Effector CD4-positive, alpha-beta T cell (primary cell): ENCODE measurements at regions not wholly inside any gene's neighbourhood (a gene's known extent, or its start where the extent isn't known, plus 50 kb on each side); places are given as distances from the start of the nearest gene placed in this dataset.
"Not testable (repeated sequence)": the region's sequence is repeated elsewhere in the genome, so short reads cannot be mapped to it uniquely, and the experiment has no call there.

Experiments
- DNase-seq: peaks from one replicate; pipeline ENCODE4 v3.0.0-alpha.2; 2020

DNA sequence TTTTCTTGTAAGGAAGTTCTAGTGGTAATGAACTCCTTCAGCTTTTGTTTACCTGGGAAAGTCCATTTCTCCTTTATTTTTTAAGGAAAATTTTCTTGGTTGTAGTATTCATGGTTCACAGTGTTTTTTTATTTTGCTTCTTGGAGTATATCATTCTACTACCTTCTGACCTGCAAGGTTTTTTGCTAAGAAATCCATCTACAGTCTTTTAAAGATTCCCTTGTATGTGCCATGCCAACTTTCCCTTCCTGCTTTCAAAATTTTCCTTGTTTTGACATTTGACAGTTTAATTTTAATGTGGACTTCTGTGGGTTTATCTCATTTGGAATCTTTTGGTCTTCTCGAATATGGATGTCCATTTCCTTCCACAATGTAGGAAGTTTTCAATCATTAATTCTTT is 855.6 kb downstream of the TBC1D32 start:
- DNase-seq, result no peak

DNA sequence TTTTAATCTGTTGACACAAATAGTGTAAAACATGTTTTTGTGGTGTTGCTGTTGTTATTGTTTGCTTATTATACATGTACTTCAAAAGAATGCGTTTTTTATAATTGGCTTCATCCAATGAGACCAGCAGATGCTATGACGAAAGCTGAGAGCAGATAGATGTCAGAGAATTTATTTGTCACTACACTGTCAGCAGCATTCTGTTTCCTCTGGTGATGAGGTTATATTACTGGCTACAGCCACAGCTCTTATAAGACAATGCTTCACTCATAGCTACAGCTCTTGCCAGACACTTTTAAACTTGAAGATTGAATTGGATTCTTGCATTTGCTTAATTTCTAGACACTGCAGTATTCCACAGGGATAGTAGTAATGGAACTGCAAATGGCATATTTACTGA is 860.5 kb downstream of the TBC1D32 start:
- no peak for DNase-seq

DNA sequence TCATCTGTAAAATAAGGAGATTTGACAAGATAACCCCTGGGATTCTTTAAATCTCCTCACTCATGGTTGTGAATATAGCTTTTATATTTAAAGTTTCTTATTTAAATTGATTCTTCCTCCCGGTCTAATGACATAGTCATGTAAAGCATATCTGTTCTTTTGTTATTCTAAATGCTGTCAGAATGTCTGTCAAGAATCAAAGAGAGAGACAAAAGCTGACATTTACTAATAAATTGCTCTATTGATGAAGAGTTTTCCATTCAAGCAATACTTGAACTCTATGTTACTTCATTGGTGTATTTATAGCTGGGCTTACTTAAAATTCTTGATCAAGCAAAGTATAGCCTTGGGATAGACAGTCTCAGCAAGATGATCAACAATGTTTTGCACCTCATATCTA is 865.8 kb downstream of the TBC1D32 start:
- DNase-seq, result no peak

DNA sequence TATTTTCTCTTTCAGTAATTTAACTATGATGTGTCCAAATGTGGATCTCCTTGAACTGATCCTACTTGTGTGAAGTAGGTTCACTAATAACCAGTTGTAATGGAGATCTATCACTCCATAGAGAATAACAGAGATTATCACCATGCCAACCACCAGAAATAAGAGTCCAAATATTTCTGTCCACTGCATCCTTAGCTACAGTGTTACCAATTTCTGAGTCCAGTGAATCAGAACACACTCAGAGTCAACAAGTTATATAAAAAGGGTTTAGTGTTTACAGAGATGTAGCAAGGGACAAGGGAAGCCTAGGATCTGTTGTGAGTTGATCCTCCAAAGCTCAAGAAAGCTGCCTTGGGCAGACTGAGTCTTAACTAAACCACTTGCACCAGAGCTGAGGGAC is 882.8 kb downstream of the TBC1D32 start:
- no peak for DNase-seq

DNA sequence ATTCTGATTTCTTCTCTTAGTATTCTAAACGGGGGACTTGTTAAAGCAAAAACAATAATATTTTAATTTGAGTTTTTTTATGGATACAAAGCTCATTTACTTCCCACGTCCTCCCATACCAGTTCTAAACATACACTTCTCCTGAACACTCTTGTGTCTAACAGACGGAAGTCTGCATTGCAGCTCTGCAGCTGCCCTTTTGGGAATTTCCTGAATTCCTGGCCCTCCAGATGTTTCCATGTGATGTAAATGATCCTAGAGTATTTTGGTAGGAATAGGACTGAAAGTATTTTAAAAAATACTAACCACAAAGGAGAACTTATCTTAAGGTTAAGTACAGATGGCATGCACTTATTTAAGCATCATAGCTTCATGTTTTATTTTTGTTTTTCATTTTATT is 886.7 kb downstream of the TBC1D32 start:
- no peak for DNase-seq

DNA sequence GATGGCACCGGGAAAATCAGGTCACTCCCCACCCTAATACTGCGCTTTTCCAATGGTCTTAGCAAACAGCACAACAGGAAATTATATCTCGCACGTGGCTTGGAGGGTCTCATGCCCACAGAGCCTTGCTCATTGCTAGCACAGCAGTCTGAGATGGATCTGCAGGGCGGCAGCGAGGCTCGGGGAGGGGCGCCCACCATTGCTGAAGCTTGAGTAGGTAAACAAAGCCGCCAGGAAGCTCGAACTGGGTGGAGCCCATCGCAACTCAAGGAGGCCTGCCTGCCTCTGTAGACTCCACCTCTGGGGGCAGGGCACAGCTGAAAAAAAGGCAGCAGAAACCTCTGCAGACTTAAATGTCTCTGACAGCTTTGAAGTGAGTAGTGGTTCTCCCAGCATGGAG is 901.4 kb downstream of the TBC1D32 start:
- not testable (repeated sequence) for DNase-seq

DNA sequence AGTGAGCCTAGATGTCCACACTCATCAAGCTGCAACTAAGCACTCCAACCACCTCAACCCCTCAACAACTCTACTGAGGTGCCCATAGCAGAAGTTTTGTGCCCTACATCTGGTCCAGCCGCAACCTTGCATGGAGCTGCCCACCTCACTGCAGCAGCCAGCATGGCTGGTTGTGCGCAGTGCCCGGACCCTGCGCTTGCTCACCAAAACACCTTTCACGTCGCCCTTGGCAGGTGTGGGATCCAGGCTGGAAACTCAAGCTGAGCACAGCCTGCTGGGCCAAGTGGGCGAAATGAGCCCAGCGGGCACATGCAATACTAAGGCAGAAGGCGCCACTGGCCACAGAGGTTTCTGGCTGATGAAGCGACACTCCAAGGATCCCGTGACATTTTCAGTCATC is 902.4 kb downstream of the TBC1D32 start:
- no peak for DNase-seq

DNA sequence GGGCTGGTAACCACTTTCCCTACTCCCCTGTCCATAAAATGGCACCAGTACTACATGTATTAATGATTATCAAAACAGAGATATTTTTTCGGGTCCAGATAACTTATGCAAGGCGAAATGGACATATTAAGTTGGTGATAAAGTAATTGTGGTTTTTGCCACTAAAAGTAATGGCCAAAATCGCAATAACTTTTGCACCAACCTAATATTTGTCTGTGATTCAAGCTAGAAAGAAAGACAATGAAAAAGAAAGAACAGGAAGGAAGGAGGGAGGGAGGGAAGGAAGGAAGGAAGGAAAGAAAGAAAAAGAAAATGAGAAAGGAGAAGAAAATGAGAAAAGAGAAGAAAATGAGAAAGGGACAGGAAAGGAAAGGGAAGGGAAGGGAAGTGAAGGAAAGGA is 922.9 kb downstream of the TBC1D32 start:
- no peak for DNase-seq

DNA sequence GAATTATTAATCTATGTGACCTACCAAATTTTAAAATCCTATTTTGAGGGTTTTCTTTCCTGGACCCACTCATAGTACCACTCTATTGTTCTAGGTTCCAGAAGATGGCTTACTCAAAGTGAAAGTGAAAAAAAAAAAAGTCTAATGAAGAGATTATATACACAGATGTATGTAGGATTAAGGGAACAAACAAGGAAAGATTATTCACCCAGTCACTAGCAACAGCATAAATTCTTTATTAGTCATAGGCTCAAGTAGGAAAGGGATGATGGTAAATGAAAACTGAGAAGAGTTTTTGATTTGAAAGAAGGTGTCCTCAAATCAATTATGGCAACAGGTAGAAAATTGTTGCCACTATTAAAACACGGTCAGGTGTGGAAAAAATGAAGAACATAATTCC is 923.7 kb downstream of the TBC1D32 start:
- DNase-seq, result no peak

DNA sequence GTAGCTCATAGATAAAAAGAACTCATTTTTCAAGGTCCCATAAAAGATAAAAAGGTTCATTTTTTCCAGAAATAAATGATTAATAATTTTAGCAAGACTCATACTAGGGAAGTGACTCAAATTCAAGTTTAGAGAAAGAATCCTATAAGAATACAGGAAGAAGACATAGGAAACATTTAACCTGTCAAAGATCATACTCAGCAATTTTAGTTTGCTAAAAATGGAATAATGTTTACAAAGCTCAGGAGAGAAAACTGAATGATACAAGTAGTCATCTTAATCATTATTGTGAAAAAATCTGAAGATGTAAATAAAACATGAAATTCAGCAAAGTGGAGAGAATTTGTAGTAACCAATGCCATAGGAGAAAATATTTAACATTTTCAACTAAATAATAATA is 926.6 kb downstream of the TBC1D32 start:
- no peak for DNase-seq

DNA sequence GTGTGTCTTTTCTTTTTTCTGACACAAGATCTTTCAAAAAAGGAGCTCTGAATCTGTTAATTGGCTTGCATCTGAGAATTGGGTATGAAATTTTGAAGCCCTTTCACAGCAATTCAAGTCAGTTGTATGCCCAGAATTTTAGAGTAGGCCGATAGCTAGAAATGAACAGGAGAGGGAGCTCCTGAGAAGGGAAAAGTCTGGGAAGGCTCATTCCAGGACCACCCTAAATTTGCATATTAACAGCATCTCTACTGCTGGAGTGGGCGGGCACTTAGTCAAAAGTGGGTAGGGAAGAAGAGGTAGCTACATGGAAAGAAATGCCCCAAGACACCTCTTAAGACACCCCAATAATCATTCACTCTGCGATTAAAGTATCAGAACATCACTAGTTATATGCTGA is 928.3 kb downstream of the TBC1D32 start:
- DNase-seq, result no peak

DNA sequence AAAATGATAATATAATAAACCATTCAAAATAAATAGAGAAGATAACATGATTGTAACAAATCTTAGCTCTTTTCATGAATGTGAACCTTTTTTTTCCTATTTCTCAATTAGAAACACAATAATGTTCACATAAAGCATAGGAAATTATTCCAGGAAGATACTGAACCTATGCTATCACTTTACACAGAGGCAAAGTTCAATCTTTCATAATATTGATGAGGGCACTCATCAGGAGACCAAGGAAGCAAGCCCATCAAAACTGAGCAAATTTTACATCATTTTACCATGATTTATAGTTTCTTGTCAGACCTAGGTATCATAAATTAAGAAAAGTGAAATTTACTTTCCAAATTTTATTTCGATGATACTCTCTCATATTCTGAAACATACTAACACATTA is 938.5 kb downstream of the TBC1D32 start:
- DNase-seq, result no peak

DNA sequence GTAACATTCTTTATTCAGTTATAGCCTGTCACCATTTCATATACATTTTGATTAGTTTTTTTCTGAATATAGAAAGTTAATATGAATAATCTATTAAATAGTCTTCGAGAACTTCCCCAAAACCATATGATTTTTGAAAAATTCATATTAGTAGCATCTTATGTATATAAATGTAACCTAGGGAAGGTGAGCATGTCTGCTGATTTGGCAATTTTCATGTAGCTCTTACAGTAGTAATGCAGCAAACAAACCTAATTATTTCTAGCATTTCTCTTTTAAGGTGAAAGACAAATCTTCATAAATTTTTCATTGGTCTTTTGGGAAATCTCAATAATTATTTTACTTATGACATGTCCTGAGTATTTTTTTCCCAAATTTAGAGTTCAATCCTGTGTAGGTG is 939.0 kb downstream of the TBC1D32 start:
- DNase-seq, result no peak

DNA sequence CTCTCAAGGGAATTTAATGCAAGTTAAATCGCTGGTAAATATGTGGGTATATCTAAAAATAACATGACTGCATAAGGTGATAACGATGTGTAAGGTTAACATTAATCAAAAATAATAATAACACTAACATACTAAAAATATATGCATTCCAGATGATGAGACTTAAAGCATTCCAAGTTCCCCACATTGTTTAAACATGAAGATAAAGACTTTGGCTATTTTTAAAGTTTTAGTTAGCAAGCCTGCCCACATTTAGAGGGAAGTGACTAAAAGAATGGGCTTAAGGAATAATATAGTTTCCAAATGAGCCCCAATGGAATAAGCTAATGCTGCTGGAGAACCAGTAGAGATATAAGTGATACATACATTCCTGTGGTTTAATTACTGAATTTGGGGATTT is 941.3 kb downstream of the TBC1D32 start:
- no peak for DNase-seq

DNA sequence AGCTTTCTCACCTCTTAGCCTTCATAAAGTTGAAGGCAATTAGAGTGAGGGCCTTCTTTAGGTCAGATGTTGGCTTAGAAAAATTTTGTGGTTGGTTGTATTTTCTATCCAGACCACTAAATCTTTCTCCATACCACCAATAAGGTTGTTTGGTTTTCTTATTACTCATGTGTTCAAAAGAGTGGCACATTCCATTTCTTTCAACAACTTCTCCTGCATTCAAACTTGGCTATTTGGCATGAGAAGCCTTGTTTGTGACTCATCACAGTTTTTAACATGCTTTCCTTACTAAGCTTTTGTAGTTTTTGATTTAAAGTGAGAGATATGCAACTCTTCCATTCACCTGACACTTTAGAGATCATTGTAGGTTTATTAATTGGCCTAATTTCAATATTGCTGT is 949.6 kb downstream of the TBC1D32 start:
- no peak for DNase-seq

DNA sequence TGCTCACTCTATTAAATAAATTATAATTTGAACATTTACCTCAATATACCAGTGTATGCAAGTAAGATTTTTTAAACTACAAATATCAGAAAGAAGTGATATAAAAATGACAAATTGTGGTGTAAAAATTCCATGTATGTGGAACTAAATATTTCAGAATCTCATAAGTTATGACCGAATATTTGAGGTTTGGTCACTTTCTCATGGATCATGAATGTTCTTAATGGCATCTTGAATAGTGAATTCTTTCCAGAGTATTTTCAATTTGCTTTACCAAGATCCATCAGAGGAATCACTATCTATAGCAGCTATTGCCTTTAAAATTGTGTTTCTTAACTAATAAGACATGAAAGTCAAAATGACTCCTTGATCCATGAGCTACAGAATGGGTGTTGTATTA is 950.6 kb downstream of the TBC1D32 start:
- no peak for DNase-seq

DNA sequence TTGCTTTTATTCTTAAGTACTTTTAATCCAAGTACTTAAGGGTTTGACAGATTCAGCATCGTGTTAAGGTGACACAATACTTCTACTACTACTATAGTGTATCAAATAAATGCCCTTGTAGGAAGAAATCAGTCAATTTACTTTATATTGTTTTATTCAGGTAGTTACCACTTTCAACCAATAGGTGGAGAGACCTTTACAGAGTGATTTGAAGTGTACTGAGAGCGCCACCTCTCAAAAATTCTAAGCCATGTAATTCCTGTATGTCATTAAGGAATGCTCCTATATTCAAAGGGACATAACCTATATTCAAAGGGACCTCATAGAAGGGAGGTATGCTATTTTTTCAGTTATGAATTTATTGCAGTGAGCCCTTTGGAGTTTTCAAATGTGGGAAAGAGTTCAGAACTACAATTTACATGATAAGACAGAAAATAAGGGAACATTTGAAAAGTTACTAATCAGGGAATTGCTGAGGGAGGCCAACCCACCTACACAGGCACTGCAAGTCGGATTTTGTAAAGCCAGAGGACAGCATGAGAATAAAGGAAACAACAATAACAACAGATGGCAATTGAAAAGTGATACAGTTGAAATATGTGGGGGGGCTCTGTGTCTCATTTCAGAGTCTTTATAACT is 955.6 kb downstream of the TBC1D32 start:
- DNase-seq, result no peak

DNA sequence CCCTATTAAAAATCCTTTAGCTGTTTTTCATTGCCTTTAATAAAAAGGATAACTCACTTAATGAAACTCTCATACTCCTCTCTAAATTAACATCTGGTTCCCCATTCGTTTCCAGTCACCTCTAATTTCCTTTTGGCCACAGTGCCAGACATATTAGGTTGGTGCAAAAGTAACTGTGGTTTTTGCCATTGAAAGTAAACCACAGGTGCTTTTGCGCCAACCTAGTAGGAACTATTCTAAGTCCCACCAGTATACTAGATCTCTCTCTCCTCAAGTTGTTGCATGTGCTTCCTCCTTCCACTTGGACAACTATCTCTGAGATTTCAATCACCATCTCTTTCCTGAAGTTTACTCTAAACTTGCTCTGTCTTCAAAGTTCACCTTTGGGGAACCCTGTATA is 961.1 kb downstream of the TBC1D32 start:
- DNase-seq, result no peak

DNA sequence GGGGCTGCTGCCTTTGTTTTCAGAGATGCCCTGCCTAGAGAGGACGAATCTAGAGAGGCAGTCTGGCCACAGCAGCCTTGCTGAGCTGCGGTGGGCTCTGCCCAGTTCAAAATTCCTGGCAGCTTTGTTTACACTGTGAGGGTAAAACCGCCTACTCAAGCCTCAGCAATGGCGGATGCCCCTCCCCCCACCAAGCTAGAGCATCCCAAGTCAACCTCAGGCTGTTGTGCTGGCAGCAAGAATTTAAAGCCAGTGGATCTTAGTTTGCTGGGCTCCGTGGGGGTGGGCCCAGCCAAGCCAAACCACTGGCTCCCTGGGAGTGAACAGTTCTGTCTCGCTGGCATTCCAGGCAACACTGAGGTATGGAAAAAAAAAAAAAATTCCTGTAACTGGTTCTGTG is 970.9 kb downstream of the TBC1D32 start:
- DNase-seq, result no peak

DNA sequence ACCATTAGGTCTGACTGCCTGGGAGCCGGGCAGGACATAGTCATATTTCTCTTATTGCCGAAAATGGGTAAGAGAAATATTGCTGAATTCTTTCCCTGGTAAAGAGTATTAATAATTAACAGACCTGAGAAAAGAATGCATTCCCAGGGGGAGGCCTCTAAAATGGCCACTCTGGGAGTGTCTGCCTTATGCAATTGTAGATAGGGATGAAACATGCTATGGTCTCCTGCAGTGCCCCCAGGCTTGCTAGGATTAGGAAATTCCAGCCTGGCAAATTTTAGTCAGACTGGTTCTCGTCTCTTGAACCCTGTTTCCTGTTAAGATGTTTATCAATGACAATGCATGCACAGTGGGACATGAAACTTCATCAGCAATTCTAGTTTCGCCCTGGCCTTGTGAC is 975.7 kb downstream of the TBC1D32 start:
- DNase-seq, result not testable (repeated sequence)

DNA sequence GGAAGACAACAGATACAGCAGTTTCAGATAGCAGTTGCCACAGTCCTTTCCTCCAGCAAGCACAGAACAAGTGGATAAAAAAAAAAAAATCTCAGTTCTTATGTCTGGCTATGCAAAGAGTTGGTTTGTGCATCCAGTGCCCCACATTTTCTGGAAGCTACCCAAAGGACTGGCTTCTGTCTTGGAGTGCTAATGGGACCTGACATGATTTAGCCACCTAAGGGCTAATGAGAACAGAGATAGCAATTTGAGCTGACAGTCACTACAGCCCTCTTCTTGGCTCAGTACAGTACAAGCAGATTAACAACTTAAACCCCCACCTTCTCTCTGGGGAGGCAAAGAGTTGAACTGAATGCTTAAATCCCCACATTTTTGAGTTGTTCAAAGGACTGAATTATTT is 976.8 kb downstream of the TBC1D32 start:
- DNase-seq, result no peak

DNA sequence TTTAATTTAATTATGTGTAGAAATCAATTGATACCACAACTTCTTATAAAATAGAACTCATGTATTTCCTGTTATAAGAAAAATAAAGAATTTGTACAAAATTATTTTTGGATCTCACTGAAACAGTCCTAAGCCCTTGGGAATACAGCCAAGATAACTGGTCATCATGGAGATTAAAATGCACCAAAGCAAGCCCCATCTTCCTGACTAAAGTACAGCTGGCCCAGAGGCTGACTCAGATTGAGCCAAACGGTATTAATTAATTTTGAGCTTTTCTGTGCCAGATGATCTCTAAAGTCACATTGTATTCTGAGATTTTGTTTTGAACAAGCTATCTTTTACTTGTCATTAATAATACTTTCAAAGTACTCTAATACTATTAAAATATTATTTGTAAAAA is 978.5 kb downstream of the TBC1D32 start:
- no peak for DNase-seq

DNA sequence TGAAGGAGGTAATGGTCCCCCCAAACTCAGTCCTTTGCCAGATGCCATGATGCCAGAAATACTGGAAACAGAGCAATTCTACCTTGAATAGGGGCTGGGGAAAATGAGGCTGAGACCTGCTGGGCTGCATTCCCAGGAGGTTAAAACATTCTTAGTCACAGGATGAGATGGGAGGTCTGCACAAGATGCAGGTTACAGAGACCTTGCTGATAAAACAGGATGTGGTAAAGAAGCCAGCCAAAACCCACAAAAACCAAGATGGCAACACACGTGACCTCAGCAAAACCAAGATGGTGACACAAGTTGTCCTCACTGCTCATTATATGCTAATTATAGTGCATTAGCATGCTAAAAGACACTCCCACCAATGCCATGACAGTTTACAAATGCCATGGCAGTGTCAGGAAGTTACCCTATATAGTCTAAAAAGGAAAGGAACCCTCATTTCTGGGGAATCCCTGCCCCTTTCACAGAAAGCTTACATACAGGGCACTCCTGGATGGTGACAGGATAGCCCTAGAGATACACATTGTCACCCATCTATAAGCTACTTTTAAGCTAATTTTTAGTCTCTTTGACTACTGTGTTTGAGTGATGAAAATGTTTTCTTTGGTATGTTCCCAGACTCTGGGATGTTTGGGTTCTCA is 979.7 kb downstream of the TBC1D32 start:
- no peak for DNase-seq

DNA sequence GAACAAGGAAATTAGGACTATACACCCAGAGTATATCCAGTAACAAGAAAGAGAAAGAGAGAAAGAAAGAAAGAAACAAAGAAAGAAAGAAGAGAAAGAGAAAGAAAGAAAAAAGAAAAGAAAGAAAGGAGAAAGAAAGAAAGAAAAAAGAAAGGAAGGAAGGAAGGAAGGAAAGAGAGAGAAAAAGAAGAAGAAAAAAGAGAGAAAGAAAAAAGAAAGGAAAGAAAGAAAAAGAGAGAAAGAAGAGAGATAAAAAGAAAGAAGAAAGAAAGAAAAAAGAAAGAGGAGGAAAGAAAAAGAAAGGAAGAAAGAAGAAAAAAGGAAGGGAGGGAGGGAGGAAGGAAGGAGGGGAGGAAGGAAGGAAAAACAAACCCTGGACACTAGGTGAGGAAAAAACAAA is 981.8 kb downstream of the TBC1D32 start:
- DNase-seq, result no peak

DNA sequence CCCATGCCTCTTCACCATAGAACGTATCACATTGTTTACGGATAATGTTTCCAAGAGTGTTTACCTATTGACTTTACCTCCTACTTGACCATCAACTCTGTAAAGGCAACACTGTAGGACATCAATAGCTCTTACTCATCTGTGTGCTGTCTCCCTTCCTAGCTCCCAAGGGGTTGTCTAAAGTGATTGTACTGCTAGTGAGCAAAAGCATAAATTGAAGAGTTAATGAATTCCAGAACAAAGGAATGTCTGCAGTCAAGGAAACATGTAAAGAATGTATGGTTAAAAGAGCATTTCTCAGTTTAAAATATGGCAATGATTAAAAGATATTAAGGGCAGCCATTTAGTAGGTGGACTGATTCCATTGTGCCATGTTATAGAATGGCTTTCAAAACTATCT is 985.4 kb downstream of the TBC1D32 start:
- no peak for DNase-seq
